Retinal pigment epithelial cell (primary cell): ENCODE measurements at regions not wholly inside any gene's neighbourhood (a gene's known extent, or its start where the extent isn't known, plus 50 kb on each side); places are given as distances from the start of the nearest gene placed in this dataset.

Source experiments
- DNase-seq: peaks from one replicate; pipeline ENCODE4 v3.0.0-alpha.2; 2010; ENCODE audit warnings: low read depth
- H3K4me3 ChIP-seq: 2 replicates; pipeline ENCODE4 v1.5.1; 2011; ENCODE audit warnings: mild to moderate bottlenecking, low read length, control low read depth, moderate library complexity
- CTCF ChIP-seq: conservative IDR thresholded peaks from 2 replicates; pipeline ENCODE4 v1.5.1; 2011; ENCODE audit warnings: low read depth, low read length, control low read depth, inconsistent platforms

DNA sequence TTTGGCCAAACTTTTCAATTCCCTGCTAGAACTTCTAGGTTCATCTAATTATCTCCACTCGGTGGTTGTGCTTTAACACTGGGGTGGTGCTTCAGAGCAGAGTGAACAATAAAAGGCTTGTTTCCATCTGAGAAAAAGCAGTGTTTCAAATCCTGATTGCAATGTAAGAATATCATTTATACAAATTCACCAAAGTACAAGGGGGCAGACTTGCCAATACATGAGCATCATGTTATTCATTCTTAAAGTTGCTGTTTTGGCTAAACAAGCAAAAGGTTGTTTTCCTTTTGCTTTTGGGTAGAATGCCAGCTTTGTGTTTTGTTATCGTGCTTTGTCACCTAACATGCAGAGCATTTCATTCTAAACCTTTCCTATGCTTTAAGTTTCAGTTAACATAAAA is 78.5 kb upstream of the UBAC2 start:
- no peak overlapping the region for H3K4me3 ChIP-seq
- TF ChIP-seq CTCF: no peak
- no peak for DNase-seq

- H3K4me3 ChIP-seq: no peak overlapping the region
- no peak for TF ChIP-seq CTCF
- no peak for DNase-seq
Observed at GRCh38 chr13:99123101-99124045, 77.3 kb upstream of the UBAC2 start.

DNA sequence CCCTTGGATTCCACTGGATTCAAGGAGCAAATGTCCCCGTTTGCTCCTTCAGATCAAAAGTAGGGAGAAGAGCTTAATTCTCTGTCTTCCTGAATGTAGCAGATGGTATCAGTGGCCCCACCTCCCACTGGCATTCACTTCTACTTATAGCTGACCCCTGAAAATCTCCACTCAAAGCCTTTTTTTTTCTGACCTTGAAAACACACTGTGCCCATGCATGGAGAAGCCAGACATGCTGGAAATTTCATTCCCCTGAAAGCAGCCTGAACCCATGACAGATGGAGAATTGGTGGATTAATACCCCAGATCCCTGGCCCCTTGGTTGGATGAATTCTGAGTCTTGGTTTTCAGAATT is 76.6 kb upstream of the UBAC2 start:
- no peak overlapping the region for H3K4me3 ChIP-seq
- DNase-seq: no peak
- TF ChIP-seq CTCF: no peak

DNA sequence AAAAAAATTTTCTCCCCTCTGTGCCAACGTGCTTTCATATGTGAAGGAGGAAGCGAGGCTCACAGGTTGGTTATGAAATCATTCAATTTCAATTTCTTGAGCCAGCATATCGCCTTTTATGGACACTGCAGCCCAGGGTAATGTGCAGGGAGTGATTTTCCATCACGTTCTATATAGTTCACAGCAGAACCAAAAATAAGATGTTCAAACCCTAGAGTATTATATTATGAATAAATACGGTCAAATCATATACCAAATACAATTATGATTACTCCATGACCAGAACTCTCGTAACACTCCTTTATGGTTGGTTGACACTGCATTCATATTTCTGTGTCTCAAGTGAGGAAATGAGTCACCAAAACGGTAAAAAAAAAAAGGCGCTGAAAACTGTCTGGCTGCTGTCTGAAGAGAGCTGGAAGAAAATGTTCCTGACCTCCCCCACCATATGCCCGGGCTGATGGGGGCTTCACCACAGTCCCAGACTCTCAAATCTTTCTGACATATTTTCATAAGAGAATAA is 75.8 kb upstream of the UBAC2 start:
- no peak overlapping the region for H3K4me3 ChIP-seq
- DNase-seq: no peak
- no peak for TF ChIP-seq CTCF

DNA sequence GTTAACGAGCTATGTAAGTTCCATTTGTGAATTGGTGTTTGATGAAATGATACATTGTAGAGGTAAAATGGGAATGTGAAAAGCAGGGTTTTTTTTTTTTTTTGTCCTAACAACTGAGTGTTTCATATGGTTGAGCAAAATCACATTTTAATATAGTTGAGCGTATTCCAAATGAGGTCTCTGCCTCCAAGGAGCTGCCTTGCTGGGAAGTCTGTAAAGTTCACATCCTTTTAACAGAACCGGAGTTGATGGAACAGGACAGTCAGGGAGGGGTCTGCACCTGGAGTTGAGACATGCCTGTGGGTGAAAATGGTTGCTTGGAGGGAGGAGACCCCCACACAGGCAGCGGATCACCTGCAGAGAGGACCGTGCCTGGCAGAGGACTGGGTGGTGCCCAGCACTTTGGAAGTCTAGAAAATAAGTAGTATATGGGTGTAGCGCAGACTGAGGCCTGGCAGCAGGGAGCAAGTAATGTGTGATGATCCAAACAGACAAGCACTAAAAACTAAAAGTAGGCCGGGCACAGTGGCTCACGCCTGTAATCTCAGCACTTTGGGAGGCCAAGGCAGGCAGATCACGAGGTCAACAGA is 75.2 kb upstream of the UBAC2 start:
- TF ChIP-seq CTCF: no peak
- H3K4me3 ChIP-seq: no peak overlapping the region
- DNase-seq: no peak

DNA sequence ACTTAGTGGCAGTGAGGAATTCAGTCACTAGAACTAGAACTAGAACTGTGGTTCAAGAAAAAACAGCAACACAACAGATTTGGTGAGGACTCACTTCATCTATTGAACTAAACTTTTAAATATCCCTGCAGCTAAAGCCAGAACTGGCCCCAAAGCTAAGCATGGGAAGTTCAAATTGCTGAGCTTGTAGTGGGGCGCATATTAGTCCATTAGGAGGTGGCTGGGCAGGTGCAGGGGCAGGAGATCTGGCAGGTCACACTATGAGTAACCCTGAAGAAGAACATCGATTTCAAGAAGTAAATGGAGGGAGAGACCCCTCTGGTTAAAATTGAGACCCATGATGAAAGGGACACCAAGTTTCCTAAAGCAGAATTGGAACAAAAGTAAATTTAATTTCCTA is 73.8 kb upstream of the UBAC2 start:
- TF ChIP-seq CTCF: no peak
- DNase-seq: no peak
- no peak overlapping the region for H3K4me3 ChIP-seq

- H3K4me3 ChIP-seq: no peak overlapping the region
- no peak for TF ChIP-seq CTCF
- no peak for DNase-seq
Observed at GRCh38 chr13:99129050-99129449, 71.6 kb upstream of the UBAC2 start.
